HG03575 (cell line): ENCODE measurements at regions not wholly inside any gene's neighbourhood (a gene's known extent, or its start where the extent isn't known, plus 50 kb on each side); places are given as distances from the start of the nearest gene placed in this dataset.

Source experiments
- ATAC-seq: cut with Tn5 transposase; IDR thresholded peaks from one replicate; pipeline ENCODE4 v1.9.1; 2021; ENCODE audit not compliant: unreplicated experiment, insufficient number of reproducible peaks, low FRiP score; ENCODE audit errors: extremely low read depth

GRCh38 chr15:81575436-81576123, 201.6 kb upstream of the TMC3 start:
- no peak for ATAC-seq

GRCh38 chr15:81573098-81573746, 199.2 kb upstream of the TMC3 start:
- no peak for ATAC-seq

GRCh38 chr15:81572190-81572589, 198.2 kb upstream of the TMC3 start:
- no peak for ATAC-seq

GRCh38 chr15:81569286-81570080, 195.5 kb upstream of the TMC3 start:
- ATAC-seq: no peak

- no peak for ATAC-seq
Measured at GRCh38 chr15:81567924-81568323, 193.9 kb upstream of the TMC3 start.

- no peak for ATAC-seq
Measured at GRCh38 chr15:81562986-81563385, 189.0 kb upstream of the TMC3 start.

- no peak for ATAC-seq
Measured at GRCh38 chr15:81560405-81560804, 186.4 kb upstream of the TMC3 start.

GRCh38 chr15:81558056-81558455, 184.0 kb upstream of the TMC3 start:
- no peak for ATAC-seq

- no peak for ATAC-seq
Measured at GRCh38 chr15:81555346-81555745, 181.3 kb upstream of the TMC3 start.

- no peak for ATAC-seq
Measured at GRCh38 chr15:81548365-81549130, 174.5 kb upstream of the TMC3 start.

- ATAC-seq: no peak
Measured at GRCh38 chr15:81547521-81548132, 173.6 kb upstream of the TMC3 start.

GRCh38 chr15:81544385-81544784, 170.4 kb upstream of the TMC3 start:
- no peak for ATAC-seq

GRCh38 chr15:81540909-81541308, 166.9 kb upstream of the TMC3 start:
- ATAC-seq: no peak

GRCh38 chr15:81536356-81536755, 162.3 kb upstream of the TMC3 start:
- ATAC-seq: no peak

GRCh38 chr15:81534124-81534523, 160.1 kb upstream of the TMC3 start:
- ATAC-seq: no peak

- no peak for ATAC-seq
Measured at GRCh38 chr15:81532001-81532400, 158.0 kb upstream of the TMC3 start.

GRCh38 chr15:81531109-81531592, 157.1 kb upstream of the TMC3 start:
- no peak for ATAC-seq

GRCh38 chr15:81530271-81530691, 156.3 kb upstream of the TMC3 start:
- no peak for ATAC-seq

- no peak for ATAC-seq
Measured at GRCh38 chr15:81529481-81529880, 155.5 kb upstream of the TMC3 start.
